ENCODE measurements at regions not wholly inside any gene's neighbourhood (a gene's known extent, or its start where the extent isn't known, plus 50 kb on each side); places are given as distances from the start of the nearest gene placed in this dataset.

DNA sequence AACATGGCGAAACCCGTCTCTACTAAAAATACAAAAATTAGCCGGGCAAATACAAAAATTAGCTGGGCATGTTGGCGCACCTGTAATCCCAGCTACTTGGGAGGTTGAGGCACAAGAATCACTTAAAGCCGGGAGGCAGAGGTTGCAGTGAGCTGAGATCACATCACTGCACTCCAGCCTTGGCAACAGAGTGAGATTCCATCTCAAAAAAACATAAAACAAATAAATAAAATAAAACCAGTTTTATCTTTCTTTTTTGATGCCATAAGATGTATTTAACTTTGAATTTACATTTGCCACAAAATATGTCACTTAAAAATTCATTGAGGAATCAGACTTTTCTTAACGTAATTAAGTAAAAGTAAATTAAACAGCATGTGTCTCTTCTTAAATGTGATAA is 113.3 kb upstream of the ERRFI1 start:
- TF ChIP-seq CTCF (IDR thresholded peaks at IDR 0.05): no peak
- TF ChIP-seq POLR2A (IDR thresholded peaks at IDR 0.05): no peak

All from ovary (tissue), 3 donors.